ENCODE measurements at regions not wholly inside any gene's neighbourhood (a gene's known extent, or its start where the extent isn't known, plus 50 kb on each side); places are given as distances from the start of the nearest gene placed in this dataset.

GRCh38 chr13:63873936-63874335 lies 2458.3 kb upstream of the PCDH20 start:
- TF ChIP-seq, protein P1, sequence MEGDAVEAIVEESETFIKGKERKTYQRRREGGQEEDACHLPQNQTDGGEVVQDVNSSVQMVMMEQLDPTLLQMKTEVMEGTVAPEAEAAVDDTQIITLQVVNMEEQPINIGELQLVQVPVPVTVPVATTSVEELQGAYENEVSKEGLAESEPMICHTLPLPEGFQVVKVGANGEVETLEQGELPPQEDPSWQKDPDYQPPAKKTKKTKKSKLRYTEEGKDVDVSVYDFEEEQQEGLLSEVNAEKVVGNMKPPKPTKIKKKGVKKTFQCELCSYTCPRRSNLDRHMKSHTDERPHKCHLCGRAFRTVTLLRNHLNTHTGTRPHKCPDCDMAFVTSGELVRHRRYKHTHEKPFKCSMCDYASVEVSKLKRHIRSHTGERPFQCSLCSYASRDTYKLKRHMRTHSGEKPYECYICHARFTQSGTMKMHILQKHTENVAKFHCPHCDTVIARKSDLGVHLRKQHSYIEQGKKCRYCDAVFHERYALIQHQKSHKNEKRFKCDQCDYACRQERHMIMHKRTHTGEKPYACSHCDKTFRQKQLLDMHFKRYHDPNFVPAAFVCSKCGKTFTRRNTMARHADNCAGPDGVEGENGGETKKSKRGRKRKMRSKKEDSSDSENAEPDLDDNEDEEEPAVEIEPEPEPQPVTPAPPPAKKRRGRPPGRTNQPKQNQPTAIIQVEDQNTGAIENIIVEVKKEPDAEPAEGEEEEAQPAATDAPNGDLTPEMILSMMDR (conservative IDR thresholded peaks at IDR 0.05): no peak
- no peak for TF ChIP-seq ZFX (IDR thresholded peaks at IDR 0.05)

Data from C4-2B (cell line).